ENCODE measurements at regions not wholly inside any gene's neighbourhood (a gene's known extent, or its start where the extent isn't known, plus 50 kb on each side); places are given as distances from the start of the nearest gene placed in this dataset.

DNA sequence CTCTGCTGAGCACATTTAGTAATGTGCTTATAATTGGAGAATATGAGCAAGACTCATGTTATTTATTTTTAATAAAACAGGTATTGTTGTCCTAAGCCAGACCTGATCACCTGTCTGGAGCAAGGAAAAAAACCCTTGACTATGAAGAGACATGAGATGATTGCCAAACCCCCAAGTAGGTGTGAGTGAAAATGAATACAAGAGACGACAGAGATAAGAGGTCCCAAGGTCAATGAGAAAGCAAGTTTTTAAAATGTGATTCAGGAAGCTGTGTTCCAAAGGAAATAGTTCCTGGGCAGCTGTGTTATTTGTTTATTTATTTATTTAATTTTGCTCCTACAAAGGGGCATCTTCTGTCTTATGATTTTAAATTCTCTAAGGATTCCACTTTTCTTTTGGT lies 83.1 kb downstream of the ZNF486 start:
- no TSS peak for BruUV-seq (replicated peaks)
- intact Hi-C loops (cut with micrococcal nuclease; ENCODE audit: unreplicated experiment), result no loop called here
- POLR2A ChIA-PET, result no interaction called here

More for the DNA sequence above, 83.1 kb downstream of the ZNF486 start:
- ATAC-seq, result no peak
- in situ Hi-C loops (cut with HindIII; ENCODE audit: low pct_unique_long_range_greater_than_20kb, low sequenced_read_pairs), result no loop called here
- CTCF ChIA-PET, result no interaction called here
- Histone ChIP-seq H3K4me1 (ENCODE audit: control insufficient read depth, insufficient read depth, low read length) (no peaks in the 10 kb centered on the region), H3K27ac (ENCODE audit: low read length) (no peak overlapping the region), H3K9me3 (ENCODE audit: control insufficient read depth, insufficient read depth, low read depth, low read length) (no peaks in the 10 kb centered on the region), H3K4me3 (ENCODE audit: low read depth in 2 of 2, low read length in 2 of 2) (no peak overlapping the region), H3K36me3 (ENCODE audit: control insufficient read depth, insufficient read depth, low read length) (no peaks in the 10 kb centered on the region), H3K27me3 (ENCODE audit: control insufficient read depth, insufficient read depth, low read length) (no peaks in the 10 kb centered on the region)
- DNase-seq (ENCODE audit: low read depth, low spot score), result no peak
- no peak for TF ChIP-seq CTCF (IDR thresholded peaks at IDR 0.05)
- no peak for TF ChIP-seq TCF7L2 (IDR thresholded peaks at IDR 0.05; ENCODE audit: low read depth, low read length)
- no peak for TF ChIP-seq POLR2AphosphoS5 (IDR thresholded peaks at IDR 0.05; ENCODE audit: low read depth, low read length)
- TF ChIP-seq, protein P1, sequence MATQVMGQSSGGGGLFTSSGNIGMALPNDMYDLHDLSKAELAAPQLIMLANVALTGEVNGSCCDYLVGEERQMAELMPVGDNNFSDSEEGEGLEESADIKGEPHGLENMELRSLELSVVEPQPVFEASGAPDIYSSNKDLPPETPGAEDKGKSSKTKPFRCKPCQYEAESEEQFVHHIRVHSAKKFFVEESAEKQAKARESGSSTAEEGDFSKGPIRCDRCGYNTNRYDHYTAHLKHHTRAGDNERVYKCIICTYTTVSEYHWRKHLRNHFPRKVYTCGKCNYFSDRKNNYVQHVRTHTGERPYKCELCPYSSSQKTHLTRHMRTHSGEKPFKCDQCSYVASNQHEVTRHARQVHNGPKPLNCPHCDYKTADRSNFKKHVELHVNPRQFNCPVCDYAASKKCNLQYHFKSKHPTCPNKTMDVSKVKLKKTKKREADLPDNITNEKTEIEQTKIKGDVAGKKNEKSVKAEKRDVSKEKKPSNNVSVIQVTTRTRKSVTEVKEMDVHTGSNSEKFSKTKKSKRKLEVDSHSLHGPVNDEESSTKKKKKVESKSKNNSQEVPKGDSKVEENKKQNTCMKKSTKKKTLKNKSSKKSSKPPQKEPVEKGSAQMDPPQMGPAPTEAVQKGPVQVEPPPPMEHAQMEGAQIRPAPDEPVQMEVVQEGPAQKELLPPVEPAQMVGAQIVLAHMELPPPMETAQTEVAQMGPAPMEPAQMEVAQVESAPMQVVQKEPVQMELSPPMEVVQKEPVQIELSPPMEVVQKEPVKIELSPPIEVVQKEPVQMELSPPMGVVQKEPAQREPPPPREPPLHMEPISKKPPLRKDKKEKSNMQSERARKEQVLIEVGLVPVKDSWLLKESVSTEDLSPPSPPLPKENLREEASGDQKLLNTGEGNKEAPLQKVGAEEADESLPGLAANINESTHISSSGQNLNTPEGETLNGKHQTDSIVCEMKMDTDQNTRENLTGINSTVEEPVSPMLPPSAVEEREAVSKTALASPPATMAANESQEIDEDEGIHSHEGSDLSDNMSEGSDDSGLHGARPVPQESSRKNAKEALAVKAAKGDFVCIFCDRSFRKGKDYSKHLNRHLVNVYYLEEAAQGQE (IDR thresholded peaks at IDR 0.05; ENCODE audit: insufficient read depth in 1 of 2, low read depth in 2 of 2, low read length in 1 of 2), result no peak
- no peak for TF ChIP-seq SIN3A (IDR thresholded peaks at IDR 0.05; ENCODE audit: borderline replicate concordance, insufficient read depth, low read depth, low read length)

Small RNA genes in the stretch of these regions (microRNA-seq; reads per million reads assigned to microRNA genes)
- gene MIR1270 (ENCODE audit: unreplicated experiment), result 48.0 reads per million, percentile 48 among the genes with 10 or more reads in this experiment
